PC-9 (cell line): ENCODE measurements at regions not wholly inside any gene's neighbourhood (a gene's known extent, or its start where the extent isn't known, plus 50 kb on each side); places are given as distances from the start of the nearest gene placed in this dataset.

Experiments used
- BruUV-seq: library from RNA; stranded (reverse); fragments of 400-500 nt; replicated peaks from 2 replicates; lab custom pipeline; 2021; lab: Mats Ljungman, UMichigan
- CTCF ChIA-PET: fragments of 300-600 bp; sonication (Branson Sonifier 250); formaldehyde crosslinking; loops from one replicate; lab custom pipeline; 2022; ENCODE audit warnings: antibody characterized with exemption; lab: Charles Lee
- POLR2A ChIA-PET: fragments of 300-600 bp; sonication (Branson Sonifier 250); formaldehyde crosslinking; loops from one replicate; lab custom pipeline; 2022; ENCODE audit warnings: antibody characterized with exemption; ENCODE audit not compliant: unreplicated experiment; lab: Charles Lee
- DNase-seq, 2 experiments: peaks; one replicate each; pipeline versions ENCODE4 v3.0.0 to v3.0.0-alpha.2; 2015 to 2022; ENCODE audit warnings: mixed read lengths in 1 of 2
- H2AFZ ChIP-seq: fragments of 200-600 bp; sonication (generic); 2 replicates; pipeline ENCODE4 v1.8.1; 2017; ENCODE audit warnings: antibody characterized with exemption
- H3F3A ChIP-seq: fragments of 200-600 bp; sonication (generic); 2 replicates; pipeline ENCODE4 v1.8.1; 2017; ENCODE audit warnings: antibody characterized with exemption, mild to moderate bottlenecking, low read depth; ENCODE audit not compliant: insufficient read depth
- H3K27ac ChIP-seq: fragments of 200-600 bp; sonication (generic); 2 replicates; pipeline ENCODE4 v1.6.1; 2016; ENCODE audit warnings: mixed run types
- H3K27me3 ChIP-seq: fragments of 200-600 bp; sonication (generic); 2 replicates; pipeline ENCODE4 v1.6.1; 2016; ENCODE audit warnings: low read depth, mixed run types; ENCODE audit not compliant: insufficient read depth
- H3K36me3 ChIP-seq: fragments of 200-600 bp; sonication (generic); 2 replicates; pipeline ENCODE4 v1.6.1; 2016; ENCODE audit warnings: low read depth, mixed run types
- H3K4me1 ChIP-seq: fragments of 200-600 bp; sonication (generic); replicated peaks from 2 replicates; pipeline ENCODE4 v1.6.1; 2016; ENCODE audit warnings: mixed run types; ENCODE audit not compliant: insufficient read depth
- H3K4me2 ChIP-seq: fragments of 200-600 bp; sonication (generic); 2 replicates; pipeline ENCODE4 v1.6.1; 2017; ENCODE audit warnings: mixed run types
- H3K4me3 ChIP-seq: fragments of 200-600 bp; sonication (generic); 2 replicates; pipeline ENCODE4 v1.6.1; 2016; ENCODE audit warnings: mixed run types
- H3K79me2 ChIP-seq: fragments of 200-600 bp; sonication (generic); 2 replicates; pipeline ENCODE4 v1.6.1; 2017; ENCODE audit warnings: low read depth, mixed run types
- H3K9me2 ChIP-seq: fragments of 200-600 bp; sonication (generic); 2 replicates; pipeline ENCODE4 v1.8.1; 2017; ENCODE audit warnings: mild to moderate bottlenecking; ENCODE audit not compliant: insufficient read depth
- H3K9me3 ChIP-seq: fragments of 200-600 bp; sonication (generic); 2 replicates; pipeline ENCODE4 v1.8.1; 2016; ENCODE audit warnings: low read depth; ENCODE audit not compliant: insufficient read depth
- H4K20me1 ChIP-seq: fragments of 200-600 bp; sonication (generic); 2 replicates; pipeline ENCODE4 v1.8.1; 2017; ENCODE audit not compliant: insufficient read depth
- CTCF ChIP-seq: fragments of 200-600 bp; sonication (generic); conservative IDR thresholded peaks from 2 replicates; pipeline ENCODE4 v1.6.1; 2017; ENCODE audit warnings: mixed run types, antibody characterized with exemption, mild to moderate bottlenecking, moderate library complexity
- EZH2 ChIP-seq: fragments of 200-600 bp; sonication (generic); IDR thresholded peaks from 2 replicates; pipeline ENCODE4 v1.8.0; 2017; ENCODE audit warnings: antibody characterized with exemption, low read depth
- intact Hi-C: fragments of 100-400 bp; cut with micrococcal nuclease; formaldehyde crosslinking; loops from one replicate; pipeline ENCODE4 v1.10.0; 2022; ENCODE audit not compliant: unreplicated experiment

DNA sequence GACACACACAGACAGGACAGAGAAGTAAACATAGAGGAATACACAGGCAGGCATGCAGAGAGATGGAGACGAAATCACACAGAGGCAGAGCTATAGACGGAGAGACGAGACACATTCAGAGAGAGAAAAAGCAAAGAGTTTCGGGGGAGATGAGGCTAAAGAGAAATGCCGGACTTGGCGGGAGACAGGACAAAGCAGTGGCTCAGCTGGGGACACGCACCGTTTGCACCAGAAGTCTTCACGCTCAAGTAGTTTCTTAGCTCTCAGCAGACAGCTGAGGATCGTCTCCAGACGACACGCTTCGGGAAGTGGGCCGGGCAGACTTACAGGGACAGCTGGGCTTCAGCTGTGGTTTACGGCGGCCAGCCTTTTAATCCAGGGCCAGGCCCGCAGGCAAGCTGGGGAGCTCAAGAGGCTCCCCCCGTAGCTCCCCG lies 56.2 kb upstream of the DLG1 start:
- peaks cover 10% of the 10 kb centered on the region; the same call in 1 of the 2 replicates for H3K9me3 ChIP-seq
- intact Hi-C loops: no loop called here
- no peak for DNase-seq
- BruUV-seq: no TSS peak
- H4K20me1 ChIP-seq: no peaks in the 10 kb centered on the region
- no peaks in the 10 kb centered on the region for H3K4me1 ChIP-seq
- H3F3A ChIP-seq: no peaks in the 10 kb centered on the region
- H3K79me2 ChIP-seq: no peaks in the 10 kb centered on the region
- ChIA-PET CTCF (no interaction called here), POLR2A (no interaction called here)
- H3K27ac ChIP-seq: no peak overlapping the region
- H3K27me3 ChIP-seq: no peaks in the 10 kb centered on the region
- H3K9me2 ChIP-seq: no peaks in the 10 kb centered on the region
- H3K36me3 ChIP-seq: no peaks in the 10 kb centered on the region
- H3K4me3 ChIP-seq: no peak overlapping the region
- H2AFZ ChIP-seq: no peak overlapping the region
- H3K4me2 ChIP-seq: no peak overlapping the region
- no peak for TF ChIP-seq CTCF
- no peak for TF ChIP-seq EZH2

DNA sequence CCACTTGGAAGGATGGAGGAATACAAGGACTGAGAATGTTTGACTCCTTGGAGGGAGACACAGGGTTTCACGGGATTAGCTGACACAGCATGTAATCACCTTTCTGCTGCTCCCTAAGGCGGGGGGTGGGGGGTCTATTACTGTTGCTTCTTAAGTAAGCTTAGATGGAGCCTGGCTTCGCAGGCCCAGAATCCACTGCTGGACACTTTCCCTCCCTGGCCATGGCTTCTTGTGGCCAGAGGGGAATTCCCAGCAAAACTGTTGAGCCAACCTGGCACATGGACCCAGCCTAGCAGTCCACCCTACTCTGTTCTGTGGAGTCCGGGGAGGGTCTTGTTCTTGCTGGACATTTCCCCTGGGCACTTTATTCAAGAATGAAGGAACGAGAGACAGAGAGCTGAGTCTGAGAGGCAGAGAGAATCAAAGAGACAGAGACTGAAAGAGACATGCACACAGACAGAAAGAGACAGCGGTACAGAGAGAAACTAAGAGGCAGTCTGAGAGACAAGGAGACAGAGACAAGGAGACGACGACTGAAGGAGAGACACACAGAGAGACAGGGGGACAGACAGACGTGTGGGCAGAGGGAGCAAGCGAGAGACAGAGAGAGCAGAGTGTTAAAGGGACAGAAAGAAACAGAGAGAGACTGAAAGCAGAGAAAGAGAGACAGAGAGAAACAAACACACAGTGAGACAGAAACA lies 55.6 kb upstream of the DLG1 start:
- H3K4me1 ChIP-seq: no peaks in the 10 kb centered on the region
- TF ChIP-seq CTCF (no peak), EZH2 (no peak)
- H3K9me3 ChIP-seq: peaks cover 4% of the 10 kb centered on the region; the same call in 1 of the 2 replicates
- H2AFZ ChIP-seq: no peak overlapping the region
- H3K36me3 ChIP-seq: no peaks in the 10 kb centered on the region
- DNase-seq: no peak
- ChIA-PET POLR2A (no interaction called here), CTCF (interaction anchor here (0.6 kb wide), 1 partner anchor 14 kb away, joined by 5 read pairs; no protein-coding TSS in a partner anchor)
- intact Hi-C loops: no loop called here
- no peaks in the 10 kb centered on the region for H3F3A ChIP-seq
- no peaks in the 10 kb centered on the region for H4K20me1 ChIP-seq
- H3K4me2 ChIP-seq: no peak overlapping the region
- no peak overlapping the region for H3K27ac ChIP-seq
- BruUV-seq: no TSS peak
- H3K9me2 ChIP-seq: no peaks in the 10 kb centered on the region
- no peaks in the 10 kb centered on the region for H3K27me3 ChIP-seq
- H3K79me2 ChIP-seq: no peaks in the 10 kb centered on the region
- no peak overlapping the region for H3K4me3 ChIP-seq

DNA sequence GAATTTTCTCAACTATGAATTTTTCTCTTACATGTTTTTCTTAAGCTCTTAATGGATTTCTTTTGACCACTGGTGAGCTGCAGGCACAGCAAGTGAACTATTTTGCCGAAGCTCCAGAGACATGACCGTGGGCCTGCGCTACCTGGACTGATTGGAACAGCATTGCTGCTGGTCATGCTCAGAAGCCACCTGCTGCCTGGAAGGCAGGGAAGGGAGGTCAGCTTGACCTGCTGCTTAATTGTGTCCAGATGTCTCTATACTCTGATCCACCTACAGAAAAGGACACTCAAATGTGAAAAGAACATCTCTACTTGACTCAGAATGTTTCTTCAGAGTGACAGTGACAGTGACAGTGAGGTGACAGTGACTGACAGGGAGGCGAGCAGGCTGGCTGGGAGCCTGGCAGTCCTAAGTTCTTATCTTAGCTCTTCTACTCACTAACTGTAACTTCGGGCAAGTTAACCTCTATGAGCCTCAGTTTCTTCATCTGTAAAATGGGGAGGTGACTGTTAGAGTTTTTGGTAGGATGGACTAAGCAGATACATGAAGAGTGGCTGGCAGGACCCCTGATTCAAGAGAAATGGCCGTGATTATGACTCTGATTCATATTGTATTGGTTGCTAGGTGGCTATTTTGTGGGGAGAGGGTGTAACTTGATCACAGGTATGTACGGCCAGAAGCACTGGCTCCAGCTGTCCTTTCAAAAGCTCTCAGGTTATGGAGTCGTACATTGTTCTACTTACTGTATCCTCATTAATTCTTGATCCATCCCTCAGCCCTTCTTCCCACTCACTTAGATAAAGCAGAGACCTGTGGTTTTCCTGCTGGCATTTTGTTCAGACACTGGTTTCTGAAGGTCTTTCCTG lies 54.8 kb upstream of the DLG1 start:
- DNase-seq: no peak
- no peaks in the 10 kb centered on the region for H3K4me1 ChIP-seq
- no peak overlapping the region for H3K4me3 ChIP-seq
- TF ChIP-seq CTCF (no peak), EZH2 (no peak)
- H3F3A ChIP-seq: no peaks in the 10 kb centered on the region
- no peaks in the 10 kb centered on the region for H4K20me1 ChIP-seq
- no peak overlapping the region for H3K27ac ChIP-seq
- no peaks in the 10 kb centered on the region for H3K9me3 ChIP-seq
- H3K4me2 ChIP-seq: no peak overlapping the region
- H3K27me3 ChIP-seq: no peaks in the 10 kb centered on the region
- no TSS peak for BruUV-seq
- H3K79me2 ChIP-seq: no peaks in the 10 kb centered on the region
- ChIA-PET CTCF (no interaction called here), POLR2A (no interaction called here)
- no peaks in the 10 kb centered on the region for H3K9me2 ChIP-seq
- no peak overlapping the region for H2AFZ ChIP-seq
- no peaks in the 10 kb centered on the region for H3K36me3 ChIP-seq
- intact Hi-C loops: no loop called here
